ENCODE measurements at regions not wholly inside any gene's neighbourhood (a gene's known extent, or its start where the extent isn't known, plus 50 kb on each side); places are given as distances from the start of the nearest gene placed in this dataset.

DNA sequence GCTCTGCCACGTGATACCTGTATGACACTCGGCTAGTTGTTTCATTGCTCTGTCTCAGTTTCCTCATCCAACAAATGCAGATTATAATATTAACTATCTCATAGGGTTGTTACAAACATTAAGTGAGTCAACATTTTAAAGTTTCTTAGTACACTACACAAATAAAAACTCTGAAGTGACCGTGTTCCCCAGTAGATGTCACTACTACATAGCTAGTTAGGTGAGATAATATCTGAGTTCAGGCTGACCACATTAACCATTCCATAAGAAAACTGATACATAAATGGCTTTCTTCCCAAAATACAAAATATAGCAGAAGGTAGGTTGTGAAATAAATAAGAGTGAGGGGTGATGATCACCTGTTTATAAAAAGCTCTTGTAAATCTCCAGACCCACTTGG, 214.1 kb downstream of the NUF2 start:
- TF ChIP-seq, protein P1, sequence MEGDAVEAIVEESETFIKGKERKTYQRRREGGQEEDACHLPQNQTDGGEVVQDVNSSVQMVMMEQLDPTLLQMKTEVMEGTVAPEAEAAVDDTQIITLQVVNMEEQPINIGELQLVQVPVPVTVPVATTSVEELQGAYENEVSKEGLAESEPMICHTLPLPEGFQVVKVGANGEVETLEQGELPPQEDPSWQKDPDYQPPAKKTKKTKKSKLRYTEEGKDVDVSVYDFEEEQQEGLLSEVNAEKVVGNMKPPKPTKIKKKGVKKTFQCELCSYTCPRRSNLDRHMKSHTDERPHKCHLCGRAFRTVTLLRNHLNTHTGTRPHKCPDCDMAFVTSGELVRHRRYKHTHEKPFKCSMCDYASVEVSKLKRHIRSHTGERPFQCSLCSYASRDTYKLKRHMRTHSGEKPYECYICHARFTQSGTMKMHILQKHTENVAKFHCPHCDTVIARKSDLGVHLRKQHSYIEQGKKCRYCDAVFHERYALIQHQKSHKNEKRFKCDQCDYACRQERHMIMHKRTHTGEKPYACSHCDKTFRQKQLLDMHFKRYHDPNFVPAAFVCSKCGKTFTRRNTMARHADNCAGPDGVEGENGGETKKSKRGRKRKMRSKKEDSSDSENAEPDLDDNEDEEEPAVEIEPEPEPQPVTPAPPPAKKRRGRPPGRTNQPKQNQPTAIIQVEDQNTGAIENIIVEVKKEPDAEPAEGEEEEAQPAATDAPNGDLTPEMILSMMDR (IDR thresholded peaks at IDR 0.05): peak; percentile 70
- Mint-ChIP-seq H3K27ac (ENCODE audit: unreplicated experiment) (no peak overlapping the region), H3K4me3 (ENCODE audit: unreplicated experiment) (no peak overlapping the region), H3K9me3 (ENCODE audit: low read depth) (no peaks in the 10 kb centered on the region), H3K27me3 (ENCODE audit: low read depth) (peaks cover 38% of the 10 kb centered on the region), H3K36me3 (ENCODE audit: low read depth) (no peaks in the 10 kb centered on the region), H3K4me1 (ENCODE audit: low read depth) (no peaks in the 10 kb centered on the region)
- DNase-seq (ENCODE audit: low spot score): no peak

DNA sequence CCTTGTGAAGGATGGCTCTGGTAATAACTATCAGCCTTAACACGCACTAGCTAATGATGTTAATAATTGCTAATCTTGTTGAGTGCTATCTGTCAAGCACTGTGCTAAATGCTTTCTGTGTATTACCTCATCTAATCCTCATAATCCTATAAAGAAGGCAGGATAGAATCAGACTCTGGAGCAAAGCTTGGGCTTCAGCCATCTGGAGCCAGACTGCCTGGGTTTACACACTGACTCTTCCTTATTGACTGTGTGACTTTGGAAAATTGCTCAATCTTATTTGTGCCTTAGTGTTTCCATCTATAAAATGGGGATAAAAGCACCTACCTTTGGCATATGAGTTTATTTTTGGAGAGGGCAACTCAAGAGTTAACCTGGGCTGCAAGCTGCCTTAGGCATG, 216.1 kb downstream of the NUF2 start:
- no peaks in the 10 kb centered on the region for H3K4me1 Mint-ChIP-seq (ENCODE audit: low read depth)
- TF ChIP-seq, protein P1 (IDR thresholded peaks at IDR 0.05): no peak
- no peak overlapping the region for H3K27ac Mint-ChIP-seq (ENCODE audit: unreplicated experiment)
- H3K27me3 Mint-ChIP-seq (ENCODE audit: low read depth): peaks cover 39% of the 10 kb centered on the region
- DNase-seq (ENCODE audit: low spot score): no peak
- H3K4me3 Mint-ChIP-seq (ENCODE audit: unreplicated experiment): no peak overlapping the region
- no peaks in the 10 kb centered on the region for H3K36me3 Mint-ChIP-seq (ENCODE audit: low read depth)
- no peaks in the 10 kb centered on the region for H3K9me3 Mint-ChIP-seq (ENCODE audit: low read depth)

DNA sequence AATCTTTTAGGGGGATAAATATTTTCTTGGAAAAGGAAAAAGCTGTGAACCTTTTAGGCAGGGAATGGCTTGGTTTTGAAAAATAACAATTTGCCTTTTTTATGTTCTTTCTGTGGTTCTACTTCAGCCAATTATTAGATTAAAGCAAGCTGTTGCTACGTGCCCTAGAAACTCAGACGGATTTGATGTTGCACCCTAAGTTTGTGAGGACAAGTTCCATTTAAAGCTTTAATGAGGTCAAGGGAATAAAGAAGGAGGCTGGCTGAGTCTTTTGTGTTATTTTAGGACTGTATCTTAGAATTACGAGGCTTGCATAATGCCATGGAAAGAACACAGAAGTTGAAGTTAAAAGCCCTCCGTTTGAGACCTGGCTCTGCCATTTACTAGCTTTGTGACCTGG, 216.9 kb downstream of the NUF2 start:
- Mint-ChIP-seq H3K27me3 (ENCODE audit: low read depth) (peaks cover 35% of the 10 kb centered on the region), H3K9me3 (ENCODE audit: low read depth) (no peaks in the 10 kb centered on the region), H3K36me3 (ENCODE audit: low read depth) (no peaks in the 10 kb centered on the region), H3K27ac (ENCODE audit: unreplicated experiment) (no peak overlapping the region), H3K4me1 (ENCODE audit: low read depth) (no peaks in the 10 kb centered on the region), H3K4me3 (ENCODE audit: unreplicated experiment) (no peak overlapping the region)
- TF ChIP-seq, protein P1 (IDR thresholded peaks at IDR 0.05): no peak
- DNase-seq (ENCODE audit: low spot score): no peak

DNA sequence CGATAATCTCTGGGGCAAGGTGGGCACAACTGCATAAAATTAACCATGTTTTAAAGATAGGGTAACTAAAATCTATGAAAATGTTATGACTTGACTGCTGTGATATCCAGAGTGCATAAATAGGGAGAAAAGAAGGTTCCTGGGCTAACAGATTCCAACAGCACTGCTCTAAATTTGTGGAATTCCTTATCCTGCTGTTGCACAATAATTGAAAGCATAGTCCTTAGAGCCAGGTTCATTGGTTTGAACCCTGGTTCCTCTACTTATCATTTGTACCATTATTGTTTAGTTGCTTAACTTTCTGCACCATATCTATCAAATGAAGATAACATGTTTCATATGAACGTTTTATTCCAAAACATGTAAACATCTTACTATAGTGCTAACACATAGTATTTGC, 219.0 kb downstream of the NUF2 start:
- Mint-ChIP-seq H3K4me1 (ENCODE audit: low read depth) (no peaks in the 10 kb centered on the region), H3K9me3 (ENCODE audit: low read depth) (no peaks in the 10 kb centered on the region), H3K4me3 (ENCODE audit: unreplicated experiment) (no peak overlapping the region), H3K36me3 (ENCODE audit: low read depth) (no peaks in the 10 kb centered on the region), H3K27ac (ENCODE audit: unreplicated experiment) (no peak overlapping the region), H3K27me3 (ENCODE audit: low read depth) (peaks cover 25% of the 10 kb centered on the region)
- TF ChIP-seq, protein P1 (IDR thresholded peaks at IDR 0.05): no peak
- DNase-seq (ENCODE audit: low spot score): no peak

DNA sequence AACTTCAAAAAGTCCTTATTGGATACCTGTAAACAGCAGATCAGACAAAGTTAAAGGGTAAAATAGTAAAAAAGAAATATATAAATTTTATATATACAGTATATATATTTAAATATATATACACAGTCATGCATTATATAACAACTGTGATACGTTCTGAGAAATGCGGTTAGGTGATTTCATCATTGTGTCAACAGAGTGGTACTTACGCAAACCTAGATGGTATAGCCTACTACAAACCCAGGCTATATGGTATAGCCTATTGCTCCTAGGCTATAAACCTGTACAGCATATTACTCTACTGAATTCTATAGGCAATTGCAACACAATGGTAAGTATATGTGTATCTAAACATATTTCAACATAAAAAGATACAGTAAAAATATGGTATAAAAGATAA, 222.7 kb downstream of the NUF2 start:
- no peaks in the 10 kb centered on the region for H3K36me3 Mint-ChIP-seq (ENCODE audit: low read depth)
- H3K4me1 Mint-ChIP-seq (ENCODE audit: low read depth): no peaks in the 10 kb centered on the region
- TF ChIP-seq, protein P1 (IDR thresholded peaks at IDR 0.05): no peak
- peaks cover 11% of the 10 kb centered on the region for H3K27me3 Mint-ChIP-seq (ENCODE audit: low read depth)
- H3K4me3 Mint-ChIP-seq (ENCODE audit: unreplicated experiment): no peak overlapping the region
- H3K27ac Mint-ChIP-seq (ENCODE audit: unreplicated experiment): no peak overlapping the region
- DNase-seq (ENCODE audit: low spot score): no peak
- H3K9me3 Mint-ChIP-seq (ENCODE audit: low read depth): no peaks in the 10 kb centered on the region
